Suppressor macrophage (primary cell): ENCODE measurements at regions not wholly inside any gene's neighbourhood (a gene's known extent, or its start where the extent isn't known, plus 50 kb on each side); places are given as distances from the start of the nearest gene placed in this dataset.

ENCODE experiments used
- DNase-seq, 4 experiments: peaks; one replicate each; pipeline ENCODE4 v3.0.0-alpha.2; 2020 to 2022

DNA sequence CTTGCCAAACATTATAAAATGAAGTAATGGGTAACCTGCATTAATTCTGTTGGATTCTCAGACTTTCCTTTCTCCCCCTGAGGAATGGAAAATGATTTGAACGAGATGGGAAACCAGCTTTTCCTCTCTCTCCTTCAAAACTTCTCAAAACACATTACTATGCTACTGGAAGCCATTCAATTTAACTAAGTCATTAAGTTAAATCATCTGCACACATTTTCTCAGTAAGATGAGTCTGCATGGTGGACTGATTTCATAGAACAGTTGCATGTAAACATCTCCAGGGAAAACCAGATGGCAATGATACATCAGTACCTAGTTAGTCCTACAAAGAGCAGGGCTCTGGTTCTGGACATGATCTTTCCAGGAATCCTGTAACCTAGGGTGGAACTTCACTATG is 59.9 kb downstream of the BMP4 start:
- no peak for DNase-seq

DNA sequence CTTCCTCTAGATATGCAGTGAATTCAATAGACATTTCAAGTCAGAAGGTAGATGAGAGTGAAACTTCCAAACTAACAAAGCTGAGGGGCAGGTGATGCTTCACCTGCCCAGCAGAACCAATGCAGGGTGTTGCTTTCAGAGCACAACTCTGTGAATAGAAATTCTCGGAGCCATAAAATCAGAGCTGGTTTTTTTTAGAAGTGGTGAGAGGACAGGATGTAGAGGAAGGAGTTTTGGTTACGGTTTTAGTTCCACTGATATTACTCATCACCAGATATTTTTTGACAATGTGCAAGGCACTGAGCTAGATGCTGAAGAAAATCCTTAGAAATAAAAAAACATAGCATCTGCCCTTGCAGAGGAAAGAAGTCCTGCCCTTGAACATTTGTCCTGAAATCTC is 62.2 kb downstream of the BMP4 start:
- DNase-seq: no peak

DNA sequence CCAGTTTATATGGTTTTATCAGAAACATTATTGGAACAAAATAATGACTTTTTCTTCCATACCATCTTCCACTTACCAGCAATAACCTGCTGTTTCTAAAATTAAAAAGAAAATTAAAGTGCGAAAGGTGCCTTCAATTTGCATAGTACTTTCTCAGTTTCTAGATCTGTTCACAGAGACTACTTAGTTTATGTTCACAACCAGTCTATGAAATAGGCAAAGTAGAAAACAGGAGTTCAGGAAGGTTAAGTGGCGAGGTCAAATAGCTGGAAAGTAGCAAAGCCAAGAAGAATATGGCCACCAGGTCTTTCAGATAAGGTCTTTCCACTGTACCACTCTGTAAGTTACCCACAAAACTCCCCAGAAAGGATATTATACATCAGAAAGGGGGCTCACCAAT is 63.3 kb downstream of the BMP4 start:
- no peak for DNase-seq

DNA sequence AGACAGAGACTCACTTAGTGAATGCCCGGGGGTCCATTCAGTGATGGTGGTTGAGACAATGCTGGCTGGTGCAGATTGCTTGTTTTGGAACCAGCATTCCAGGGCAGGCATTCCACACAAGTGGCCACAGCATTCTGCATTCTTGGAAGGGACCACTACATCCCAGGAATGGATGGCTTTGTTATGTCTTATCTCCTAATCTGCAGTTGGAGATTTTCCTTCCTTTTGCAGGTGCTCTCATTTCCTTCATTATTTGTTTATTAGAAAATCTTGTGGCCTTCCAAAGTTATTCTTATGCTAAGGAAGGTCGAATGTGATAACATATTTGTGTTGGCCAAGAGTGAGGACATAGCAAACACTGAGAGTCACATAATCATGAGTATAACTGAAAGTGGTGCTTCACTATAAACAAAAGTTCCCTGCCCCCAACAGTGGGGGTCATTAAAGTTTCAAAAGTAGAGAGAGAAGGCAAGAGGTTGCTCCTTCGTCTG is 66.0 kb downstream of the BMP4 start:
- no peak for DNase-seq

DNA sequence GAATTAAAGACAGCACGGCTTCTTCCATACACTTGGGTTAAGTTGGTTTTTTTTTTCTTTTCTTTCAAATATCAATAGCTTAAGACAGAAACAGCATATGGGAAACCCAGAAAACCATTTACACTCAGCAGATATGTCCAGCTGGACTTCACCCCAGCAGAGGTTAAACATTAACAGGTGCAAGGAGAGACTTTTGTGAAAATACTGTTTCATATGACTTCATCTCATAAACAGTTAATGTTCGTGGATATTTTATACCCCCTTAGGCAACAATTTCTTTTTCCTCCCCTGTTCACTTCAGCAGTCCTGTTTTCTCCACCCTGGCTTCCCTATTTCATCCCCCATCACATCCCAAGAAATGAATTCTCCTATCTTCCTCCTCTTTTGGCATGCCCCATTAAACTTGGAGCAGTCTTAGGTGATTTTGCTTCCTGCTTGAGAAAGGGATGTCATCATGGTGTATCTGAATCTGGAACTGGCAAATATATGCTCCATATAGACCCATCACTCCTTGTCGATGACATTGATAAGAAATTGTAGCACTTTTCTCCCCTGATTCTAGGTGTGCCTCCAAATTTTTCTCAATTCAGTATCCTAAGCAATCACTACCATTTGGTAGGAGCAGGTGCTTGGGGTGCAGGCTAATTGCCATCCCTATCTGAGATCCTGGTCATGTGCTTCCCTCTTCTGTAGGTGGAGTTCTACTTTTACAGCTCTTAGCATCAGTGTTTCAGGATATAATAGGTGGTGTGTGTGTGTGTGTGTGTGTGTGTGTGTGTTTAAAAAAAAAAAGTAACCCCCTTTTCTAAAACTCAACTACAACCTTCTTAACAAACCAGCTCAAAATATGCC is 67.9 kb downstream of the BMP4 start:
- DNase-seq: no peak

DNA sequence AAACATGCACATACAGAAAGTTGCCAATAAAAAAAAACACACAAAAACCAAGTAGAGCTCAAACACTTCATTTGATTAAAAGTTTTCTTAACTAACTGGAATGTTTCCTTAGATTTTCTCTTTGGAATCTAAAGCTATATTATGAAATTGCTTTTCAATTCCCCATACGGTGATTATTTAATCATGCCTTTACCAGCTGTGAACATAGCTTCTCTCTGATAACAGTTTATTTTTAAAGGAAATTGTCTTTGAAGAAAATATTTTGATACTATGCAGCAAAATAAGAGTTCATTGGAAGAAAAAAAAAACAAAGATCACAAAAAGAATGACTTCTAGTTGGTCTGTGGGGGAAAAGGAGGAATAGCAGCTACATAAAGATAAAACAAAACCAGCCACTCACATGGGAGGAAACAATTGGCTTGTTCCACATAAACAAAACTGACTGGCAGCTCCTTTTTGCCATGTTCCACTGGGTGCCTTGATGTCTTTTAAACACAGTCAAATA is 71.4 kb downstream of the BMP4 start:
- no peak for DNase-seq

DNA sequence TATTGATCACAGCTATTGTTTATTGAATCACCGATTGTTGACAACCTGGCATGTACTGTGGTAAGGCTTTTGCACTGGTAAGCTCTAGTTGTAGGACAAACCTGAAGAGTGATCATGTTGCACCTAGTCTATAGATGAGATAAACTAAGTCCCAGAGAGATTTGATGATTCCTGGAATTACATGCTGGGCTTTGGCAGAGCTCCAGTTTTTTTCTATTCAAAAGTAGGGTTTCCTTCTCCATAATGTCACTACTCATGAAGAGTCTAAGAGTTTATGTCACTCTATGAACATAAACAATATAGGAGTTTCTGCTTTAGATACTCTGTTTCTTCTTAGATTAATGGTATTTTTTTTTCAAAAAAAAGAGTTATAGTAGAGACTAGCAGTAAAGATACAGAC is 72.0 kb downstream of the BMP4 start:
- DNase-seq: no peak

DNA sequence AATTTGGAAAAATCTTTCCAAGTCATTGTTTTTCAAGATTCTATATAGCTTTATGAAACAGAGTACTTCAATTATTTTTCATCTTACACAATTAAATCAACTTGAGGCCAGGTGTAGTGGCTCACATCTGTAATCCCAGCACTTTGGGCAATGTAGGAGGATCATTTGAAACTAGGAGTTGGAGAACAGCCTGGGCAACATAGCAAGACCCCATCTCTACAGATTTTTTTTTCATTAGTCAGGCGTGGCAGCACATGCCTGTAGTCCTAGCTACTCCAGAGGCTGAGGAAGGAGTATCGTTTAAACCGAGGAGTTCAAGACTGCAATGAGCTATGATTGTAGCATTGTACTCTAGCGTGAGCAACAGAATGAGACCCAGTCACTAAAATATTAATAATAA is 72.9 kb downstream of the BMP4 start:
- DNase-seq: no peak

DNA sequence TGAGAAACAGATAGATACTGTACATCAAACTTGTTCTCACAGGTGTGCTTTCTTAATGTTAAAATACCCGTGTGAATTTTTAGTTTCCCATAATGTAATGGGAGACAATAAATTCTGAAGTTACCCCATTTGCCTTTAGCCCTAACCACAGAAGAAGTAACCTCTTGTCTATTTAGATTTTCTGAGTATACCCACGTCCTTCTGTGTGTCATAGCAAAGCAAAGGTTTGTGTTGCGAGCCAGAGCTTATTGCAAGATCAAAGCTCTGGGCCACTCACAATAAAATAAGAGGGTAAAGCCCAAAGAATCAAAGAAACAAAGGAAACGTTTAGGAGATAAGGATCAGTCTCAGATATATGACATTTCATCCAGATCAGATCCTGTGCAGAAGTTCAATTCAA is 73.9 kb downstream of the BMP4 start:
- DNase-seq: no peak

DNA sequence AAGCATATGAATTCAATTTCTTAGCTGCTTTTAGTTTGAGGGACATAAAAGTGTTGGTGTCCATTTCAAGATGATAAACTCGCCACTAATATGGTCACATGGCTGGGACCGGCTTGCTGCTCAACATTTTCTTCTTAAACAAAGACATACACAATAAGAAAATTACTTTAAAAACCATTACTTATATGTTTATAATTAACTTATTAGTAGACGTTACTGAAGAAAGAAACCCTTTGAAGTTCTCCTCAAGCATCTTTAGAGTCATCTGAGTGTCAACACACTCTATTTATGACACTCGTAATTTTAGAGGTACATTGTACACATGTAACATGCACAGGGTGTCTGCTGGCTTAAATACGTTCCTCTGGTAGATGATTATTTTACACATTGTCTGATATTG is 74.7 kb downstream of the BMP4 start:
- DNase-seq: no peak

DNA sequence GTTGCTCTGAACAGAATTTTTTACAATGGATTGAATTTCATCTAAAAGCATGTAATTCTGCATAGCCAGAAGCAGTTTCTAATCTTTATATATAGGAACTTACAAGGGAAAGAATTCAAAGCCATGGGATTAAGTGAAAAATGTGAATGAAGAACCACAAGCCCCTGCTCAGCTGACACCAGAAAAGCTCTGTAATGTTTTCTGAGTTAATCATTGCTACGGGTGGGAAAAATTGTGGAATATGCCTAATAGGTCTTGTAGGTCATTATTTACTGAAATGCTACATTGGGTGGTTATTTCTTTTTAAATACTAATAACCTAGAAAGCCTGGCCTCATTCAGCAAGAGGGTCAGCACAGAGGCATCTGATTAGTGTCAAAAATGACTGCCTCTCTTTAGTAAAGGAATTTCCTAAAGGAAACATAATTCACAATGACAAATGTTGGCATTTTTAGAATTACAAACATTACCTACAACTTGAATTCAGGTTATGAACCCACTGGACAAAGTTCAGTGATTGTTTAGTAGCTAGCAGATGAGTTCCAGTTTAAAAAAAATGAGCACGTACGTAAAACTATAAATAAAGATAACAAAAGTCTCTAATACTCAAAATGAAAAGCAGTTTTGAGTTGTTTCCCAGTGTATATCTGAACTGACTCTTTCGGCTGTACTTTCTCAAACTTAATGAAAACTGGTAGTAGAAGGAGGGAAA is 75.3 kb downstream of the BMP4 start:
- no peak for DNase-seq

DNA sequence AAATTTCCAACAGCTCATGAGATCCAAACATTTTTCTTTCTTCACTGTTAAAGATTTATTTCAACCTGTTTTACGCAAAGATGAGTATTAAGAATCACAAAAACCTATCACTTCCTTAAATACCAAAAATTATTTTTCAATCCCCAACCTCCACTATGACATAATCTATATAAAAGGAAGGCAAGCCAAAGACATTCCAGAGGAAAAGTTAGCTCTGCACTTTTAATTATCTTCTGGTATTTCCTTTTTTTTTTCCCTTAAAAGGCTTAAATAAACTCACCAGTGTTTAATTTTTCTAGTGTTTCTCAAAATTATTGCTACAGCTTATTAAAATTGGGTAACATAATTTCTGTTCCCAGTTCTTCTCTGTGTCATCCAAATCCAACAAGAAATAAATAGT is 75.9 kb downstream of the BMP4 start:
- no peak for DNase-seq

DNA sequence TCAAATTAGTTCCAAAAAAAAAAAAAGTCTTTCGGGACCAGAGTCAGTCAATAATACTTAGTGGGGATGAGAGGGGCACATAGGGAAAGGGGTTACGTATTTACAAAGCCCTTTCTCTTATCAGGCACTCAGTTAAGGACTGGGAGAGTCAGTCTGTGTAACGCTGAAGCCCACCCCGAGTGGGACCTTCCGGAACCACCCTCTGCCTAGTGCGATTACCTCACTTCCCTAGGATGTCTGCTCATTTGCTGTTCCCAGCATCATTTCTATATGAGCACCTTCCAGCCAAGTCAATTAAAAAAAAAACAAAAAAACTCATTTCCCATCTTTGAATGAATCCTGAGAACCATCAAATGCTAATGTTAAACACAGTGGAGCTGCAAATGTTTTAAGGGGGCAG is 76.9 kb downstream of the BMP4 start:
- no peak for DNase-seq

DNA sequence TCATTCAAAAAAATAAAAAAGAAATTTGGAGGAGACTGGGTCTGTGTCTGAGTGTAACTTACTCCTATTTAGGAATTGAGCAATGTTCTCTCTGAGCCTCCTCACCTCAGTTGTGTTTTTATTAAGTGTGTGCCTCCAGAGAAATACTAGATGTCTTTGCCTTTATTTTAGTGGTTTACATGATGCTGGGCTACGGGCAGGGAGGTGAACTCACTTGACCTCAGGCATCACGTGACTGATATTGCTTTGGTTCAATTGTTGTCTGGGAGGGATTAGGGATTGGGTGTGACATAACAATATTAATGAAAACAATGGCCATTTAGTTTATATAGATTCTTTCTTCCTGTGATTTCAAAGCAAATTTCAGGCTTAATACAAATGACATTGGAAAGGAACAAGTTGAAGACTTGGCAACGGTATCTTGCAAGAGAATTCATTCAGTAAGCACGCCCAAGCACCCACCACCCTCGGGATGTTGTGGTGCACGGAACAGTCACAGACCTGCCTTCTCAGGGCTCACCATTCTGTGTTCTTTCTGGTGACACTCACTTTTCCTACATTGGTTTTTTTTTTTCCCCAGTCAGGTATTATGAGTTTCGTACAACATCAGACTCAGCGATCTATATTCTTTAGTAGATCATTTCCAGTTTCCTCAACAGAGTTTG is 77.5 kb downstream of the BMP4 start:
- DNase-seq: no peak

DNA sequence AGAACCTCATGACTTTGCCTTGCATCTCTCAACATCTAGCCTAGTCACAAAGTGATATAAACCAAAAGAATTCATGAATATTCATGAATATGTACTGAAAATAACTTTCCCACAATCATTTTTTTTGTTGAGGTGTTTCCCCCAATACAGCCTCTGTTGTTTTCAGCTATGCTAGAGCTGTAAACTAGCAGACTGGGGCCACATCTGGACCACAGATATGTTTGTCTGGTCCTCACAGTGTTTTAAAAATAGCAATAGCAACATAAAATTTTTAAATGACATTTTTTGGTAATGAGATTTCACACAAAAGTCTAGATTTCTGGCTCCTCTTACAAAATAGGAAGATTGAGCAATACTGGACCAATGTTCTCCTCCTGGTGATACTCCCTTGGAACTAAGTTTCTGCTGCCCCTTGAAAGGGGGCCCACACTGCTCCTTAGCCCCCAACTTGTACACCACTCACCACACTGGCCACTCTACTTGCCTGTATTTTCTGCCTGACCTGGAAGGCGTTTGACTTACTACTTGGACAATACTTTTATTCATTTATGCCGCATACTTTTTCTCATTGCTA is 81.2 kb downstream of the BMP4 start:
- no peak for DNase-seq

DNA sequence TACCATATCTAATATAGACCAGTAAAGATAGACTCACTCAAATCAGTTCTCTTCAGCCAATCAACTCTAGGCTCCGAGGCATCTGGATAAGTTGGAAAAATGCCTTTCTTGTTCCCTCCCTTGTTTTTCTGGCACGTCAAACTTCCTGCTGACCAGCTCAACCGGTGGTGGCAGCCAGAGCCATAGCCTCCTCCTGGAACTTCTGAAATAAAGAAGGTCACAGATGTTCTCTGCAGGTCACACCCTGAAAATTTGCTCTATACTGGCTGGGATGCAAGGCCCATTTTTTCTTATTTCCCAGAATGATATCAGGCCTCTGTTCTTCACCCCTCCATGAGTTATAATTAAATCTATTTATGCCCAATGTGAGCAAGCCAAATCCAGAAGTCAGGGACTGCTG is 81.9 kb downstream of the BMP4 start:
- no peak for DNase-seq

DNA sequence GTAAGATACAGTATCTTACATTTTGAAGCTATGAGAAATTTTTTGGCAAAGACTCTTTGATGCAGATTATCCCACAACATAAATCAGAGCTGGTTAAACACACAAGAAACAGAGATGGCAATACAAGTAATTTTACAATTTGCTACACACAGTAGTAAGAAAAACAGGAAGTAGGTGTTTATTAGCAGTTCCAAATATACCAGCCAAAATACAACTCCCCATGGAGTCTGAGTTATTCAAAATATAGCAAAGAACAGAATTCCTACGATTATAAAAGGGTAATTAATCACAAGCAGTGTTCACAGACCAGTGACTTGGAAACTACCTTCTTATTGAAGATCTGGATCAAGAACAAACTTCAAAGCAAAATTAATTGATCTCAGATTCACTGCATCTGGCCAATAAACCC is 83.9 kb downstream of the BMP4 start:
- DNase-seq: no peak

DNA sequence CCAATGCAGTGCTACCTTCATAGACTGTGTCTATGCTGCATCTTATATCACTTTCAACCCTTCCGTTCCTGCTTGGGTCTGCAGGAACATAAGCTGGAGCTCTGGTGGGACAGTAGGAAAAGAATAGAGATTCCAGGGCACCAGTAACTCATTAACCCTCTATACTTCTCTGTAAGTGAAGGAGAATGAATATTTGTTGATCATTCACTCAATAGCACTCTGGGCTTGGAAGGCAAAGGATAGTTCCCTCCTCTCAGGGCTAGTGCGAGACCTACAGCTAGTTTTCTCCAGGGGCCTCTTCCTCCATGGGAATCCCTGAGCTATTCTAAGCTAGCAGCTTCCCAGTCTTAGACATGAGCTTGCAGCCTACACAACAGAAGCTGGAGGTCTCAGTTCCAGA is 84.7 kb downstream of the BMP4 start:
- no peak for DNase-seq

DNA sequence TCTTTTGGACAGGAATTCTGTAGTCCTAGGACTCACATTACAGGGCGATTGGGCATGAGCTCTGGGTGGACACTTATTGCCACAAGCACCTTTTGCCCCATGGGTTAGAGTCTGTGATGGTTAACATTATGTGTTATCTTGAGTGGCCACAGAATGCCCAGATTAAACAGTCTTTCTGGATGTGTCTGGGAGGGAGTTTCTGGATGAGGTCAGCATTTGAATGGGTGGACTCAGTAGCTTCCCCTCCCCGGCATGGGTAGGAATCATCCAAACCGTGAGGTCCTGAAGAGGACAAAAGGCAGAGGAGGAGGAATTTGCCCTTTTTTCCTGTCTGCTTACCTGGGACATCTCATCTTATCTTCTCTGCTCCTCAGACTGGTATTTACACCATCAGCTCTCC is 85.6 kb downstream of the BMP4 start:
- no peak for DNase-seq

DNA sequence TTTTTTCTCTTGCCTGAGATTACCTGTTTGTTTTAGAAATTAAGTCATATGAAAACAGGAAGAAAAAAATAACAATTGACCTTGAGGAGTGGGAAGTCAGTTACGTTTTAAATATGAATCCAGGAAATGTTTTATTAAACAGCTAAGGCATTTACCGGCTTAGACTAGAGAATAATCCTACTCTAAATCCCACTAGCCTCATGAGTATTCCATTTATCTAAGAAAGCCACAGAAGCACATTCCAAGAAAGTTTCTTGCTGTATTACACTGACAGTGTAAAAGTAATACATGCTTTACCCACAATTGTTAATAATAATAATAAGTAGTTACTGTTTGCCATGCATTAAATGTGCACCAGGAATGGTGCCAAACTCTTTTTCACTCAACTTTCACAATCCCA is 90.9 kb downstream of the BMP4 start:
- DNase-seq: no peak

DNA sequence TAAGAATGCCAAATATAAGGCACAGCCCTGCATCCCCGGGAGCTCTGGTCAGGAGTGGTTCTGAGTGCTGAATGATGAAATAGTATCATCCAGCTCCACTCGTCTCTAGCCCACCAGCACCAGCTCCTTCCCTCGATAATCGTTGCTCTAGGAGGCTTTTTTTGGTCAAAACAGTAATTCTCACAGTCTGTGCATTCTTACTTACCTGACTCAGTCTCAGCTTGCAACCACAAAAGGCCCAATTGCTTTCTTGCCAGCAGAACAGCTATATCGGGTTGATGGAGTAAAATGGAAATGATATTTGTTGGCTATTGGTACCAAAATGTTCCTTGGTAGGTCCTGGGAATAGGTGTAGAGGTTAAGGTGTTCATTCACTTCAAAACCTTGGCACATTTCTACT is 94.8 kb downstream of the BMP4 start:
- DNase-seq: no peak

DNA sequence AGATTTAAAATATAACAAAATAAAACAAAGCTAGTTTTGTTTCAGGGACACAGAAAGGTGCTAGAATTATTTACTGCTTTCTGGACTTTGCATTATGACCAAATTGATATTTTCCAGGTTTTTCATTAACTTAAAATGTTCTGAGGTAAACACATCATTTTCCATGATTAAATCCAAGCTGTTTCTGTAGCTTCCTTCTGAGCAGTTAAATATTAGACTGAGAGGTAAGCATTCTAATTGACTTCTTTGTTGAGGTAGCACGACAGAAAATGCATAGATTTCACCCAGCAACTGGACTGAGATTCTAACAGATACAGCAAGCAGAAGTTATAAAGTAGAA is 98.3 kb downstream of the BMP4 start:
- DNase-seq: no peak

DNA sequence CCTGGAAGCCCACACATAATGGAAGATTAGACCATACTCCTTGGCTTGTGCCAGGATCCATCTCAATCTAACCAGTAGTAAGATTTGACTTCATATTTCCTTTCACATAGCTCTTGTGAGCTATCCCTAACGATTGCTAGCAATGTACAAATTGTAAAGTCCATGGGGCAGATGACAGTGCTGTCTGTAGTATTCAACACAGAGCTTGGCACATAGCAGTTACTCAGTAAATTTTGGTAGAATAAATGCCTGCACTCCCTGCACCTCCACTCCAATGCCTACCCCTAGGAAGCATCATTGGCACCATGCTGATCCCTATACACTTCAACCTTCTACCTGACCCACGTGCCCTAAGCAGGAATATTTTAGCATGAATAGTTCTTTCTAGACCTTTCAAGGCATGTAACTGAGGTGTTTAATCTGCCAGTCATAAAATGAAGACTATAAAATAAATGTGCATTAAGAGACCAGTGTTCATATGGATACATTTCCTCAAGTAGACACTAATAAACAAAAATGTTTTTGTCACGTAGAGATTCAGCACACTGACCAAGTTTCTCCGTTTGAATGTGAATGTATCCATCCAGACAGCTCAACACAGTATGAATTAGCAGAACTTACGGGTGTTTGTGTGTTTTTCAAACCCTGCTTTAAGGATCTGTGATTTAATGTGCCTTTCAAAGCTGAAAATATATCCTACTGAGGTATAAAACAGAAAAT is 98.8 kb downstream of the BMP4 start:
- DNase-seq: no peak
